SU-DHL-6 (cell line): ENCODE measurements at regions not wholly inside any gene's neighbourhood (a gene's known extent, or its start where the extent isn't known, plus 50 kb on each side); places are given as distances from the start of the nearest gene placed in this dataset.

ENCODE experiments used
- CTCF ChIP-seq: fragments of 200-600 bp; sonication (generic); IDR thresholded peaks from one replicate; pipeline ENCODE4 v1.5.1; 2017; ENCODE audit warnings: antibody characterized with exemption, mild to moderate bottlenecking, low read length, moderate library complexity; ENCODE audit not compliant: insufficient read depth, poor library complexity, severe bottlenecking
- EZH2phosphoT487 ChIP-seq: fragments of 200-600 bp; sonication (generic), shearing (Covaris generic); conservative IDR thresholded peaks from 2 replicates; pipeline ENCODE4 v1.6.1; 2018; ENCODE audit warnings: mild to moderate bottlenecking, antibody characterized with exemption, low read length, moderate library complexity, mixed read lengths

GRCh38 chr21:35156293-35157278 is 107.5 kb upstream of the RUNX1 start:
- TF ChIP-seq CTCF (no peak), EZH2phosphoT487 (no peak)
